Hepatic stellate cell (primary cell): ENCODE measurements at regions not wholly inside any gene's neighbourhood (a gene's known extent, or its start where the extent isn't known, plus 50 kb on each side); places are given as distances from the start of the nearest gene placed in this dataset.

Experiments
- DNase-seq: peaks from one replicate; pipeline ENCODE4 v3.0.0; 2011; ENCODE audit warnings: low spot score

DNA sequence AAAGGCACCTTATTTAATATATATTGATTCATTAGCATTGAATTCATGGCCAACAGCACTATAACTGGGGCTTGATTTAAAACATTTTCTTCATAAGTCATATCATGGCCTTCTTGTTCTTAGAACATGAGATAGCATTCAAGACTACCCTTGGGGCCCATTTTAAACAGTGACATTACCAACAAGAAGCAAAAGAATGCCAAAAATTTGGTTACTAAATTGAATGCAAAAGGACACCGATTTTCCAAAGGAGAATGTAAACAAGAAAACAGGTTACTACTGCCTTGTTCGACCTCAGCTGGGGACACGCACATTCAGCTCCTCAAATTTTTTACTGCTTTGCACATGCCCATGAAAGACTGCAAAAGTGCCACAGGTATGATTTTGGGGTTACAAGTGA, 219.4 kb upstream of the TLE4 start:
- DNase-seq, result no peak

DNA sequence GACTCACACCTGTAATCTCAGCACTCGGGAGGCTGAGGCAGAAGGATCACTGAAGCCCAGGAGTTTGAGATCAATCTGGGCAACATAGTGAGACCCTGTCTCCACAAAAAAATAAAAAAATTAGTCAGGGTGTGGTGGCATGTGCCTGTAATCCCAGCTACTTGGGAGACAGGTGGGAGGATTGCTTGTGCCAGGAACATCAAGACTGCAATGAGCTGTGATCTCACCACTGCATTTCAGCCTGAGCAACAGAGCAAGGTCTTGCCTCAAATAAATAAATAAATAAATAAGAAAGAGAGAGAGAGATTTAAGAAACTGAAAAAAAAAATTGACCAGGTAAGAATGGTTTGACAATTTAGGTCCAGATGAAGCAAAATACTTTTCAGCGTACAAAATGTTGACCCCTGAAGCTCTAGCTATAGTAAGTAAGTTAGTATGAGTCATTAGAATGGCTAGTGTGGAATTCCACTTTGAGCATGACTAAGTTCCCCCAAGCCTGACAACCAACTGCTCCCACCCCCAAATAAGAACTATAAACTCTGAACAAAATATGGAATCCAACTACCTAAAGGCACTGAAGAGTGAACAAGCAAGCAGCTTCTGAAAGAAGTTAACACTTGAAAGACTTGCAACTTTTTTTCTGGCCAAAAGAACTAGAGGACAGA, 217.8 kb upstream of the TLE4 start:
- DNase-seq, result peak; percentile 31

DNA sequence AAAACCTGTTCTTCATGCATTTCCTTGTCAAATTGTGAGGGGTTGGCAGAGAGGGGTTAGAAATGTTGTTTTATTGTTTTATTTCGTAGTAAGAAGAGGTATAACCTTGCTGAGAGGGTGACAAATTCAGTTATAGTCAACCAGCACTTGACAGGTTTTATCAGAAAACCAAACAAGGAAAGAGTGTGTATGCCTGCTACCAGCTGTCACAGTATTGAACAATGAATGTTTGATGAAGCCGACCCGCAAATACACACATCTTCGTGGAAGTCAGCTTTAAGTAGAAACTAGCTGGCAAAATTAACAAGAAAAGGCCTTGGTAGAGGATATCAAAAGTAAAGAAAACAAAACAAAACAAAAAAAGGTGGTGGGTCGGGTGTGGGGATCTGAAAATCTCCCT, 214.6 kb upstream of the TLE4 start:
- DNase-seq, result no peak

DNA sequence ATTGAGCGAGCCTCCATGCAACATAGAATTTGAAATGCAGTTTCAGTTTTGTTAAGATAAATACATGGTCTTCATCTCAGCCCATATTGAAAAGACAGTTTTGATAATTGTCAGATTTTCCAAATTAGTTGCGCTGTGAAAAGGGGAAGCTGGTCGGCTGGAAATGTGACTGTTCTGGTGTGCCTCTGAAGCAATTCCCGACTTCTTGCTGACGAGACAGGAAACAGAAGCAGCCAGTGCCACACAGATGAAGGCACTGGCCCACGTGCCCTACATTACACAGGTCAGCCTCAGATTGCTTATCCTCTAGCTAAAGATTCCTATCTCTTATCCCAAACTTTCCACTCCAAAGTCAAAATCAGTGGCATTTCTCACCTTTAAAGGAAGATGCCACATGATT, 214.1 kb upstream of the TLE4 start:
- no peak for DNase-seq

DNA sequence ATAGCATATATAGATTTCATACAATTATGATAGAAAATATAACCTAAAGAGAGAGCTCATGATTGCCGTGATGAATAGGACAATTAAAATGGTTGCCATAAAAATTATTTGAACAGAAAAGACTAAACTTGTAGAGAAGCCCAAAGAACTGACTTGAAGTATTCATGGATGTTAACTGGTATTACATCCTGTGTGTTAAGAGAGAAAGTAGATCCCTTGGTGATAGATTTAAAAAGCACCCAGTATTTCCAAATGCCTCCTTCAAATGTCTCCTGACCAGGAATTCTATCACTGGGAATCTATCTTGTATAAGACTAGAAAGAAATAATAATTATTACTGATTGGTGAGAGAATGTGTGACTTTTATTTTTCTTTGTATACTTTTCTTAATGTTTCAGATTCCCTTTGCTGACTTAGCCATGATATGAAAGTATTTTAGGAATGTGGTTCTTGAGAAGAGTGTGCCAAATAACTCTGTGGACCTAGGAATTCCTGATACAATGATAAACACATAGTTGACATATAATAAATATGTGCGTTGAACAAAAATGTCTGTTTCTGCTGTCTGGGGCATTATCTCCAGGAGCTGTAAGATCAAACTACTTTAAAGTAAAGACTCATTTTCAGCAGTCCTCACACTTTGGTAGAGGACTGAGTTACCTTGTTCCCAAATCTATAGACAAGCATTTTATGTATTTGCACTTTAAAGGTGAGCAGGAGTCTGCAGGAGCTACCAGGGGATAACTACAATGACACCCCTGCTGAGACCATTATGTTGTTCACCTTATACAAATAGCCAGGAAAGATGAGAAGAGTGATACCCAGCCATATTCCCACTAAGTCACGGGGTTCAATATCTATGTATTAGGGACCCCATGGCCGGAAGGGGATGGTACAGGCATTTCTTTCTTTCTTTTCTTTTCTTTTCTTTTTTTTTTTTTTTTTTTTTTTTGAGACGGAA, 211.1 kb upstream of the TLE4 start:
- peak; percentile 4 for DNase-seq

DNA sequence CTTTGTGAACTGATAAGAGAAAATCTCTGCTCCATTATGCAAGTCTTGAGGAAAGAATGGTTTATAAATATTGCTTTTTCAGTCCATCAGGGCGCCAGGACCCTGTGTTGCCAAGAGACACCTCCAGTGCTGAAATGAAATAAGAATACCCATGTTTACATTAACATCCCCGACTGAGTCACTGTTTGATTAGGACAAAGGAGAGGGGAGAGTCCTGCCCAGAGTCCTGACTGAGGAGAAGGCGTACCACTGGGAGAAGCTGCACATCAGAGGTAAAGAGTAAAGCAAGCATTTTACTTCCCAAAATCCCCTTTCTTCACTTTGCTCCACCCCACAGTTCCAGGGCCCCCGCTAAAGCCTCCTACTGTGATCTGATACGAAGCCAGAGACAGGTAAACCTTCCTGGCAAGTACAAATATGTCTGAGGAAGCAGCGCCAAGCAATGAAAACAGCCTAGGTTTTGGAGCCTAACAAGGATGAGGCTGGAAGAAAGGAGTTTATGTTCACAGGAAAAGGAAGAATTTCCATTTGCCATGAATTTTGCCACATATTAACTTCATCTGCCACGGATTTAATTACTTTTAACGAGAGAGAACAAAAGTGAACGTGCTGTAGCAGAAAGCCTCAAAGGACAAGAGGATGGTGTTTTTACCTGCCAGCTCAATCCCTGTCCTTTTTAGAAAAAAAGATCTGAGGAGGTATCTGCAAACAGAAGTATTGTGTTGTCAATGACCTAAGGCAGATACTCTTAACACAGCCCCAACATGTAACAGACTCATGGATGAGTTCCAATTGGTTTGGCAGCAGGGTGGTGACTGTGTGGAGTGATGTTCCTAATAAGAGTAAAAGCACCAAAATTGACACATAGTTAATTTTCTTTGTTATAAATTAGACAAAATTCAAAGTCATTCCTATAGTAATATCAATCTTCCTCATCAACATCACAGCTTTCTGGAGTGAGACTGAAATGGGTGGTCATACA, 209.4 kb upstream of the TLE4 start:
- DNase-seq, result no peak

DNA sequence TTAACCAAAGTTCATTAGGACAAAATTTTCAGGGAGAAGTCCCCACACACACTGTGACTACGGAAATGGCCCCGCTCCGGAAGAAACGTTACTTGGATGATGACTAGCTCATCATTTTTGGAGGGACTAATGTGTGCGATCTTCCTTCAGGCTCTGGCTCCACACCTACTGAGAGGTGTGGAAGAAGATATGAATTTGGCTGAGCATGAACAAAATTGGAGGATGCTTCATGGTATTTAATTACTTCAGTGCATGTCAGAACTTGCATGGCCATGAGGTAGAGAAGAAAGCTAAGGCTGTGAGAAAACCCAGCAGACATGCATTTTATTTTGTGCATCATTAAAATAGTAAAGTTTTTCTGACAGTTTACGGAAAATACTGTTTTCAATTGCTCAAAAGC, 202.1 kb upstream of the TLE4 start:
- no peak for DNase-seq

DNA sequence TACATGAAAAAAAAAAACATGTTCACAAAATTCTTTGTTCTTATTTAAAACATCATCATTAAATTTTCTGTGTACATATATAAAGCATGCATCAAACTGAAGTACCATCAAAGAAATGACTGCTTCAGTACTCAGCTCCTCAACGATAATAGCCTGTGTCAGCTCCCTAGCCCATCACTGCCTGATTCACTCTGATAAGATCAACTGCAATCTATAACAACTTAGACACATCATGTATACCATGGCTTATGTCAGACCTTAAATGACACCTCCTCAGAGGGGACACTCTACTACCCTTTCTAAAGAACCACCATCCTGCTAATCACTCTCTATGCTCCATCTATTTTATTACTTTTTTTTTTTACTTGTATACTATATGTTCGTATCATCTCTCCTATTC, 200.5 kb upstream of the TLE4 start:
- no peak for DNase-seq

DNA sequence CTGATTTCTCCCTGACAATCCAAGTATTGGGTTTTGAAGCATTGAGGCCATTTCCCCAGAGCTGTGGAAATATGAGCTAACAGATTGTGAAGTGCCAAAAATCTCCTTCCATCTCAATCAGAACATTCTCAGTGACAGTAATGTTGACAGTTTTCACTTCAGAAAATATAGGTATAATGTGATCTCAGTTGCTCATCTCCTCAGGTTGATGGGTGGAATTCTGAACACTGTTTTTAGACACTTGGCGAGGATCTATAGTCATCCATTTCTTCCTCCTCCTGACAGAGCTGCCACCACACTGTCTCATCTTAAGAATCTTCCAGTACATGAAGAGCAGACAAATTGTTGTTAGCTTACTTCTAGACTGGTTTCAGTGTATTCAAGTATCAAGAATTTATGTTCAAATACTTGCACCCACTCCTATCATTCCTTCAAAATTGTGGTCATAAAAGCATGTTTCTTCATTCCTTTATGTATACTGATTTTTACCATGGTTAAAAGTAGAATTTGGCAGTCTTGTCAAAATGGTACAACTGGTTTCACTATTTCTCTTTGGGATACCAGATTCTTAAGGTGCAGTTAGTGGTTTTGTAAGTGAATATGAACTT, 199.7 kb upstream of the TLE4 start:
- no peak for DNase-seq

DNA sequence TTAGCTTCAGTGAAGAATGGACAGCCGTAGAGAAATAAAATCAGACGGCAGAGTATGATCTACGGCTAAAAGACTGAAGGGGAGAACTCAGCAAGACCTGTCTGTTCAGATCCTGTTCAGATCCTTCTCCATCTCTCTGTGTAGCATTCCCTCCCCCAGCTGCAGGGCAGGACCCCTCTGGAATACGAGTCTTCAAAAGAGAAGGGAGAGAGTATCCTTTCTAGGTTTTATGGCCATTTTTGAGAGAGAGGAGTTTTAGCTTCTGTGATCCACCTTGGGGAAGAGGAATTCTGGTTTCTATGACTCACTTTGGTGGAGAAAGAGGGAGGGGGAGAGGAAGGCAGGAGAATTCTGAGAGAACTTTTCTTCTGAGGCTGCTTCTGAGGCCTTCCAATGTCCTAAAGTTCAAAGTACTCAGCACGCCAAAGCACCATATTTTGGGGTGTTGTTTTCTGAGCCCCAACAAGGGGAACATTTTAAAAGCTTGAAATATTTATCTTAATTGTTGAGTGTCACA, 194.4 kb upstream of the TLE4 start:
- DNase-seq, result no peak

DNA sequence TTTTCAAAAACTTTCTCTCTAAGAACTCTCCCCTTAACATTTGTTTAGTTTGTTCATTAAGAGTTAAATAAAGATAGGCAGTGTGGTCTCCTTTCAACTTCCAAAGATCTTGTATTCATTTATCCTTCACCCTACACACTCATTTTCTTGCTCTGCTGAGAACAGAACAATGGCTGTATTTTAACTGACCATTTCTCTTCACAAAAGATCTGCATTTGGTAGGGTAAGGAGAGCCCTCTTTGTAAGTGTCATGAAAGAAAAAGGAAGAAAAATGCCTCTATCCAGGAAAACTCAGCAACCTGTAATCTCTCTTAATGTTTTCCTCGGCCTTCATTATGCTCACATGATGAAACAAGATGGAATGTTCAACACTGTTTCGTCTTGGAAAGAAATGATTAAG, 193.7 kb upstream of the TLE4 start:
- DNase-seq, result no peak

DNA sequence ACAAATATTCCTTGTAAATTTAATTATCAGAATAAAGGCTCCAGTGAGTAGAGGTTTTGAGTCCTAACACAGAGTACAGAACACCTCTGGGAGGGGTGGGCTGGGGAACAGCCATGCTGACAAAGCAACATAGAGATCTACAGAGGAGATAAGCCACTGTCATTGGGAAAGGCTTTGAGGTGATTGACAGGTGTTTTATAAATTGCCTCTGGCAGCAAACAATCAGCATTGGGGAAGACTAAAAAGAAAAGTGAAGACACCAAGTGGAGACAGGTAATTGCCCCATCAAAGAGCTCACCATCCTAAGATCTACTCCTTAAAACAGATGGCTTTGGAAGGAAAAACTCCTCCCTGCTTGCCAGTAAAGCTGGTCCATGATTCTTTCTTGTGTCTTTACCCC, 189.7 kb upstream of the TLE4 start:
- DNase-seq, result no peak

DNA sequence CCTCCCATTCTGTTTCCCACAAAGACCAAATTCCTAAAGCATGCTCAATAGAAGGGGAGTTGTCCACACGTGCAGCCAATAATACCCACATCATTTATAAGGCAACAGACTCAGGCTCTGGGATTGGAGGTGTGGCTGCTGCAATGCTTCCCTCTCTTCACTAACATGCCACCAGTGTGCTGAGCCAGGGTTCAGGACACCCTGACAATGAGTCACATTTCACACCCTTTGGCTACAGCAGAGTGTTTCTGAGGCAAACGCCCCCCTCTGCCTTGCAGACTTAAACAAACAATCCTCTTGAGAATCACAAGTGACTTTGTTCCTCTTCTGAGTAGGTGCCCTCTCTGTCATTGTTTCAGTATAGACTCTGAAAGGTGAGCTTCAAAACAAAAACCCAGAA, 189.3 kb upstream of the TLE4 start:
- no peak for DNase-seq

DNA sequence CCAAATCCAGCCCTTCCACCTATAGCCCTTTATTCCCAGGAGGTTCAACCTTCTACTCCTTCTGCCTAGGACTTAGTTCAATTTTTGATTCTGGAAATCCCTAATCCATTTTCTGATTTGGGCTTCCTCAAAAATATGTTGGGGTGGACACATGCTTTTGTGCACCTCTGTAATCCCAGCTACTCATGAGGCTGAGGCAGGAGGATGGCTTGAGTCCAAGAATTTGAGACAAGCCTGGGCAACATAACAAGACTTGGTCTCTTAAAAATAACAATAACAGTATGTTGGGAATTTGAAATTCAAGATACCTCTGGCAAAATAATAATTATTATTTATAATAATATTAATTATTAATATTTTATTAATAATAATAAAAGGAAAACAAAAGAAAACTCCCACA, 188.7 kb upstream of the TLE4 start:
- DNase-seq, result no peak

DNA sequence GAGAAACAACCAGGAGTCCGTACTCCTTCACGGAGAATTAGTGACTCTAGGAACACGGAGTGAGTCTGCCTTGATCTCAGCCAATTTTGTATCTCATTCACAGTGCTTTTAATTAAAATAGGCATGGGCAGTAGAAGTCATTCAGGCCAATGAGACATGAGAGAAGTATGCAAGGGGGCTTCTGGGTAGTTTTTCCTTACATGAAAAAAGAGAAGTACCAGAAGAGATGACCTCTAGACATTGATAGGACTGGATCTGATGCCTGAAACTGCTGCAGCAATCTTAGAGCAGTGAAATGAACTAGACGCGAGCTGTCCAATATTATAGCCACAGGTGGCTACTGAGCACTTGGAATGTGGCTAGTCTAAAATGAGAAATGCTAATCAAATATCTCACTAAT, 187.7 kb upstream of the TLE4 start:
- DNase-seq, result no peak

DNA sequence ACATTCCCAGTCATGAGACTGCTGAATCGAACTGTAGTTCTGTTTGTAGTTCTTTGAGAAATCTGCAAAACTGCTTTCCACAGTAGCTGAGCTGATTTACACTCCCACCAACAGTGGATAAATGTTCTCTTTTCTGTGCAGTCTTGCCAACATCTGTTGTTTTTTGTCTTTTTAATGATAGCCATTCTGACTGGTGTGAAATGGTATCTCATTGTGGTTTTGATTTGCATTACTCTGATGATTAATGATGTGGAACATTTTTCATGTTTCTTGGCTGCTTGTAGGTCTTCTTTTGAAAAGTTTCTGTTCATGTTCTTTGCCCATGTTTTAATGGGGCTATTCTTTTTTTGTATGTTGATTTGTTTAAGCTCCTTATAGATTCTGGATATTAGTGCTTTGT, 187.3 kb upstream of the TLE4 start:
- no peak for DNase-seq

DNA sequence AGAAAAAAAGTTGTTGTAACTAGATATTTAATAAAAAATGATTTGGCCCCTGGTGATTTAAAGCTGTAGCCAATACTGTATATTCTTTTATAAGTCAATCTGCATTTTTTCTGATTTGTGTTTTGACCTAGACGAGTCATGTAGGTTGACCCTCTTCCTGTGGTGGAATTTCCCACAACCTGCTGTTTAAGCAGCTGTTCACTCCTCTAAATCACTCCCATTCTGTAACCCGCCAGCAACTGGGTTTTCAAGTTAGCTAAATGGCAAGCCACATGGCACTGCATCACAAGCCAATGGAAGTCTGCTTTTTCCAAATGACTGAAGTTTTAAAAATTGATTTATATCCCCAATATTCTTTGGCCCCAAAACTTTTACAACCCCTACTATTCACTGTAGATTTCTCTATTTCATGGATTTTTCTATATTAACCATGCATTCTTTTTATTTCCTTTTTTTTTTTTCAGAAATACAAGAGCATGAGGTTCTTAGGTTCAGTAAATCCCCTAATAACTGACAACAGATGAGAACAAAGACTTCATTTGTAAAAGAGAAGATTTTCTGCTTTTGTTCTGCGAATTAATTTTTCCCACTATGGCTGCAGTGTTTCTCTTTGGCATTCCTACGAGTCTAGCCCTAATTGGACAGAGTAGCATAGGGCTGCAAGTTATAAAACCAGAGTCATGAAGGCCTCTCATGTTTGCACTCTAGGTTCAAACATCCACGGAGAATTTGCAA, 184.5 kb upstream of the TLE4 start:
- no peak for DNase-seq

DNA sequence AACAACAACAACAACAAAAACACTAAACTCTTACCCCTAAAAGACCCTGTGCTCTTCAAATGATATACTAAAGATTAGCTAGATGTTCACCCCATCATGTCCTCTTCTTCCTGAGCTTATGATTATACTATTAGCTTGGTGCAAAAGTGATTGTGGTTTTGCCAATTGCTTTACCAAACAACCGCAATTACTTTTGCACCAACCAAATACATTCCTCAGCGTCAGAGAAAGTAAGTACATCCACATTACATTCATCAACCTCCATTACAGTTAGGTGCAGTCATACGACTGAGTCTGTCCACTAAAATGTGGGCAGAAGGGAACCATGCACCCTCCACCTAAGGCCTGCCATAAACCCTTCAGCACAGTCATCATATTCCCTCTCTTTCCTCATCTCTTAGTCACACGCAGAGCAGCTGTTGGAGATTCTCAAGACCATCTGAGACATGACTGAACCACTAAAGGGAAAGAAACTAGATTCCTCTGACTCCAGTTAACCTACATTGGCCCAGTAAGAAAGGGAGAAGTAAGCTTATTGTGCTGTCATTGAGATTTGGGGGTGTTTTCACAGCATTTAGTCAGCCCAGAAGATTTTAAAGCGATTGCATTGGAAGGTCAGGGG, 181.6 kb upstream of the TLE4 start:
- DNase-seq, result peak; percentile 18

DNA sequence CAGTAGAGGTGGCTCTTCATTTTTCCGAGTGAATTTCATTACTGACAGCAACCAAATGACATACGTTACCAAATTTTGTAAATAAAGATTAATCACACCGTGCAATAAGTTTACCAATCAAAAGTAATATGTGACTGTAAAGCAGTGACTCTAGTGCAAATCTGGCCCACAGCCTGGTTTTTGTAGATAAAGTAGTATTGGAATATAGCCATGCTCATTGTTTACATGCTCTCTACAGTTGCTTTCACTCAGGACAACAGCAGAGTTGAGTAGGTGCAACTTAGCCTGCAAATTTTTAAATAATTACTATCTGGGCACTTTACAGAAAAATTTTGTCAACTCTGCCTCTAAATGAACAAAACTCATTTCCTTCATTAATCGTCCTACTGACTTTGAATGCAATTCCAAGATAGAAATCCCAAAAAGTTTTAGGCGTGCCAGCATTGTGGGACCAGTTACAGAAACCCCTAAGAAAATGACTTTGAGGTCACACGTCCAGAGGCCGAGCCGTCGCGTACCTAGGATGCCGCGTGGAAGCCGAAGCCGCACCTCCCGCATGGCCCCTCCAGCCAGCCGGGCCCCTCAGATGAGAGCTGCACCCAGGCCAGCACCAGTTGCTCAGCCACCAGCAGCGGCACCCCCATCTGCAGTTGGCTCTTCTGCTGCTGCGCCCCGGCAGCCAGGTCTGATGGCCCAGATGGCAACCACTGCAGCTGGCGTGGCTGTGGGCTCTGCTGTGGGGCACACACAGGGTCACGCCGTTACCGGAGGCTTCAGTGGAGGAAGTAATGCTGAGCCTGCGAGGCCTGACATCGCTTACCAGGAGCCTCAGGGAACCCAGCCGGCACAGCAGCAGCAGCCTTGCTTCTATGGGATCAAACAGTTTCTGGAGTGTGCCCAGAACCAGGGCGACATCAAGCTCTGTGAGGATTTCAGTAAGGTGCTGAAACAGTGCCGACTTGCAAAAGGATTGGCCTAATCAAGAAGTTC, 180.7 kb upstream of the TLE4 start:
- DNase-seq, result no peak
